HG02852 (cell line): ENCODE measurements at regions not wholly inside any gene's neighbourhood (a gene's known extent, or its start where the extent isn't known, plus 50 kb on each side); places are given as distances from the start of the nearest gene placed in this dataset.
"Not testable (repeated sequence)": the region's sequence is repeated elsewhere in the genome, so short reads cannot be mapped to it uniquely, and the experiment has no call there.

Source experiments
- ATAC-seq: cut with Tn5 transposase; IDR thresholded peaks from one replicate; pipeline ENCODE4 v1.9.1; 2021; ENCODE audit warnings: mild to moderate bottlenecking, moderate library complexity; ENCODE audit not compliant: unreplicated experiment

- no peak for ATAC-seq
Measured at GRCh38 chr5:2165203-2165602, 282.5 kb upstream of the IRX4 start.

DNA sequence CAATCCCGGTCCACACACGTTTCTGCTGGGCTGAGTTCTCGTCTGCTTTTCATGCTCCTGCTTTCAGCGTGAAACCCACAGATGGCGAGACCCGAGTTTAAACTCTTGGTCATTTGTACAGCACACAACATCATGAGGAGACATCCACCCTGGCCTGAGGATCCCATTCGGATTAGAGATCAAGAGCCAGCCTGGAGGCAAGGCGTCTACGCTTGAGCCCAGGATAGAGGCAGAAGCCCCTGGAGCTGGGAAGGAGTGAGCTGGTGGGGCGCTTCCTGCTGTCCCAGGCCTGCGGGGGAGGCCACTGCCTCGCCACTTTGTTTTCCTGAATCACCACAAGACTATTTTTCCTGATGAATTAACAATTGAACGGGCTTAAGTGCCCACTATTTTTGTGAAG is 281.9 kb upstream of the IRX4 start:
- no peak for ATAC-seq

- ATAC-seq, result no peak
Measured at GRCh38 chr5:2163940-2164490, 281.3 kb upstream of the IRX4 start.

GRCh38 chr5:2163060-2163856 is 280.5 kb upstream of the IRX4 start:
- ATAC-seq, result no peak

DNA sequence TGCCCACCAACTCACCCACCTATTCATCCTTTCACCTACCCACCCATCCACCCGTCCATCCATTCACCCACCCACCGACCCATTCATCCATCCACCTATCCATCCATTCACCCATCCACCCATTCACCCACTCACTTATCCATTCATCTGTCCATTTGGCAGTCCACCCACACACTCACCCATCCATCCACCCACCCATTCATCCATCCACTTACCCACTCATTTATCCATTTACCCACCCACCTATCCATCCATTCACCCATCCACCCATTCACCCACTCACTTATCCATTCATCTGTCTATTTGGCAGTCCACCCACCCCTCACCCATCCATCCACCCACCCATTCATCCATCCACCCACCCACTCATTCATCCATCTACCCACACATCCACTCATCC is 278.1 kb upstream of the IRX4 start:
- no peak for ATAC-seq

DNA sequence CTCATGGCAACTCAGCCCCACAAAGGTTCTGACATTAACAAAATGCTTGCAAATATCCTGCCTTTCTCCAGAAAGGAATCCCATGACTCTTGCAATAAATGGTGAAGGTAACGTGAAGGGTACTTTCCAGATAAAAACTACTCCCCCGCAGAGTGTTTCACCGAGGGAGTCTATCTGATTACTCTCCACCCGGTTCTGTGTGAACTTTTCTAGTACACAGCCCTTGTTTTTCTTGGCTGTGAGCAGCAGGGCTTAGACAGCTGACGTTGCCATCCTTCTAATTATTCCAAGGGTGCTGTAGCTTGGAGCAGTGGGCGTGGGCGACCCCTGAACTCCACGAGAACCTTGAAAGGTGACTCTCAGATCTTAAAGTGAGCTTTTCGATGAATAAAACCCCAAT is 276.0 kb upstream of the IRX4 start:
- ATAC-seq, result no peak

DNA sequence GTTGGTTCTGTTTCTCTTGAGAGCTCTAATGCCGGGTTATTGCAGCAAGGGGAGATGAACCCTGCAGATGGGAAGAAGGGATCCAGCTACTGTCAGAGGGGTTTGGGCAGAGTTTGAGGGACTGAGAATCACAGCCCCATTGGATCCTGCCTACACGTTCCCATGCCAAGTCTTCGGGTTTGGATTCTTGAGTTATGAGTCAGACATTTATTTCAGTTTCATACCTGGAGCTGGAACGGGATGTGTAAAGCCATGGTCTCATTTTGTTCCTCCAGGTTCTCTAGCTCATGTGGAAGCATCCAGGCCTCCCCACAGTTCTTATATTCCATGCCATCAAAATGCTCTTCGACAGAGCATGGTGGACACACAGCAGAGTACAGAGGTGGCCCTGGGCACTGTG is 275.4 kb upstream of the IRX4 start:
- ATAC-seq, result no peak

- ATAC-seq, result no peak
Measured at GRCh38 chr5:2157372-2157771, 274.6 kb upstream of the IRX4 start.

- no peak for ATAC-seq
Measured at GRCh38 chr5:2156358-2157059, 273.8 kb upstream of the IRX4 start.

DNA sequence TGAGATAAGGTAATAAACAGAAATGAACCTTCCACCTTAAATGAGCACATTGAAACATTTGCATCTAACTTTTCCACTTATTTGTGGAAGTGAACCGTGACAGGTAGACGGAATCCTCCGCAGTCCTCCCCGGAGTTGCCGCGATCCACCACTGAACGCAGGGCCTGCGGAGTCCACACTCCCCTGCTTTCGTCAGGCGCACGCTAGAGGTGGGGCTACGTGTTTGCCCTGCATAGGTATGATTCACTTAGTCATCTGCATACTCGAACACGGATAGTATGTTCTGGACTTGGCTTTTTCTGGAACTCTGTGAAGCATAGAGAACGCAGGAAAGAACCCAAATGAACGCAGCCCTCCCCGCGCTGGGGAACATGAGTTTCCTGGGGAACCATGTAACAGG is 272.8 kb upstream of the IRX4 start:
- no peak for ATAC-seq

- ATAC-seq, result no peak
Measured at GRCh38 chr5:2153802-2154201, 271.1 kb upstream of the IRX4 start.

GRCh38 chr5:2153350-2153749 is 270.6 kb upstream of the IRX4 start:
- ATAC-seq, result no peak

GRCh38 chr5:2151301-2151888 is 268.7 kb upstream of the IRX4 start:
- ATAC-seq, result not testable (repeated sequence)

GRCh38 chr5:2149195-2149539 is 266.4 kb upstream of the IRX4 start:
- peak; percentile 55 for ATAC-seq

- ATAC-seq, result no peak
Measured at GRCh38 chr5:2148312-2149194, 265.8 kb upstream of the IRX4 start.

DNA sequence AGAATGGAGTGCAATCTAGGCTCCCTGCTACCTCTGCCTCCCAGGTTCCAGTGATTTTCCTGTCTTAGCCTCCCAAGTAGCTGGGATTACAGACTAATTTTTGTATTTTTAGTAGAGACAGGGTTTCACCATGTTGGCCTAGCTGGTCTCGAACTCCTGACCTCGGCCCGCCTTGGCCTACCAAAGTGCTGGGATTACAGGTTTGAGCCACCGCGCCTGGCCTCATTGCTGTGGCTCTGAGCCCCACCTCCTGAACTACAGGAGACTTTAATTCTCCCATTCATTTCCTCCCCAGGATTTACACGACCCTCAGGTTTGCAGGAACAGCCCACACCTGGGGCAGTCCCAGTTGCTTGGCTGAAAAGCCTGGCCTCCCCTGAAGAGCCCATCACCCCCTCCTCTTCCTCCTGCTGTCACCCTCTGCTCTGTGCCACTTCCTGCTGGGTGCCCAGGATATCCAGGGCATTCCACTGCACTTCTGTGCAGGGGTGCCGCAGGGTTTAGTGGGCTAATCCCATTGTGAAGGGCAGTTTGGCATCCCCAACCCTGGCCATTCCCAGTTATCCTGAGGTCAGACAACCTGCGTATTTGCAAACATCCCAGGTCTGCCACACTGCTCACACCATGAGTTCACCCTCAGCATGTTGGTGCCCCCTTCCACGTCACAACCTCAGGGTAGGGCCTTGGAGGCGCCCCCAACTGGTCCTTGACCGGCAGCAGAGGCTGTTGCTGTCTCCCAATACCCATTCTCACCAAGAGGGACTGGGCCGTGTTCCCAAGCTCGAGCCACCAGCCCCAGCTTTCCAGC is 265.0 kb upstream of the IRX4 start:
- no peak for ATAC-seq

DNA sequence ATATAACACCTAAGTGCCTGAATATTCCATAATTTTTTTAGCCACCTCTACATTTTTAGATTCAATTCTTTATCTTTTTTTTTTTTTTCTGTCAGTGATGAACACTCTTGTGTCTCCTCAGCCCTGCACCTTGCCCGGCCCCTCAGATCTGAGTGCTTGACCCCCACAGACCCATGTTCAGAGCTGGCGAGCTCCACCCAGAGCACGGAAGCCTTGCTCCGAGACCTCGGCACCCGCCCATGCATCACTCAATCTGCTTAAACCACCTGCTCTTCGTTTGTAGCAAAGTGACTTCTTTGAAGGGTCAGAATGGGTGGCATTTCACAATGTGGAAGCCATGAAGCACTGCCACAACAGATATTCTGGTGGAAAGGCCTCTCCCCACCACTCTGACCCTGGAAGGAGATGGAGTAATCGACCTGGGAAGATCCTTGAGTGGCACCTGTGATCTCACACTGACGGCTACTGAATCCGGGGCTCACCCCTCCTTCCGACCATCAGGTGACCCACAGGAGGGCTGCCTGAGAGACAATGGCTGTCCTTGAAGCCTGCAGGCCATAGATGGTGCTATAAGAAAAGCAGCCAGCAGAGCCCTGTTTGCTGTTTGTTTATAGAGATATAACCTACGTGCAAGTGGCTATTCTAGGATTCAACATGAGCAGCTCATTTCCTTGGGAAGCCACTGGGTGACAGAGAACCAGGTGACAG is 261.1 kb upstream of the IRX4 start:
- ATAC-seq, result no peak

DNA sequence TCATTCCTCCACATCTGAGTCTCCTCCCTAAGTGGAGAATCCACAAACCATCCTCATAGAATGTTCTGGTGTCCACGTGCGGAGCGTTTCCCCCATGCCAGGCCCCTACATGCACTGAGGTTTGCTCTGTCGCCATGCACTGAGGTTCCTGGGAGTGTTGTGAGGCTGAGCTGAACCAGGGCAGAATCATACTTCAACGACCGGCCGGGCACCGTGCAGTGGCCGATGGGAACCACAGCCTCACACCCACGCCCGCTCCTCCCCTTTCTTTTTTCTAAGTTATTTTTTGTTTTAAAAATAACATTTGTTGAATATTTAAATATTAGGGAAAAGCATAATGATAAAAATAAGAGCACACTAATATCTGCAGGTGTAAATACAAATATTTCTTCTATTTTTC is 260.4 kb upstream of the IRX4 start:
- no peak for ATAC-seq

GRCh38 chr5:2142456-2142954 is 259.8 kb upstream of the IRX4 start:
- no peak for ATAC-seq
